ENCODE measurements at regions not wholly inside any gene's neighbourhood (a gene's known extent, or its start where the extent isn't known, plus 50 kb on each side); places are given as distances from the start of the nearest gene placed in this dataset.
"Not testable (repeated sequence)": the region's sequence is repeated elsewhere in the genome, so short reads cannot be mapped to it uniquely, and the experiment has no call there.

GRCh38 chr21:22145545-22145944, 1147.3 kb downstream of the NCAM2 start:
- Histone ChIP-seq H3K9me3 (ENCODE audit: control insufficient read depth, insufficient read depth, low read length) (peaks cover 16% of the 10 kb centered on the region), H3K4me1 (ENCODE audit: control insufficient read depth, insufficient read depth, low read length) (no peaks in the 10 kb centered on the region), H3K27ac (ENCODE audit: low read depth, low read length) (no peak overlapping the region), H3K36me3 (ENCODE audit: control insufficient read depth, insufficient read depth, low read length) (no peaks in the 10 kb centered on the region), H3K4me3 (ENCODE audit: low read depth, low read length) (no peak overlapping the region), H3K27me3 (ENCODE audit: control insufficient read depth, insufficient read depth, low read length) (no peaks in the 10 kb centered on the region), H3K9ac (ENCODE audit: low read depth, low read length) (no peak overlapping the region)

GRCh38 chr21:22154579-22155274, 1156.5 kb downstream of the NCAM2 start:
- Histone ChIP-seq H3K36me3 (ENCODE audit: control insufficient read depth, insufficient read depth, low read length) (no peaks in the 10 kb centered on the region), H3K9ac (ENCODE audit: low read depth, low read length) (no peak overlapping the region), H3K9me3 (ENCODE audit: control insufficient read depth, insufficient read depth, low read length) (no peaks in the 10 kb centered on the region), H3K4me1 (ENCODE audit: control insufficient read depth, insufficient read depth, low read length) (no peaks in the 10 kb centered on the region), H3K27ac (ENCODE audit: low read depth, low read length) (no peak overlapping the region), H3K4me3 (ENCODE audit: low read depth, low read length) (no peak overlapping the region), H3K27me3 (ENCODE audit: control insufficient read depth, insufficient read depth, low read length) (no peaks in the 10 kb centered on the region)

- Histone ChIP-seq H3K9me3 (ENCODE audit: control insufficient read depth, insufficient read depth, low read length) (no peaks in the 10 kb centered on the region), H3K4me3 (ENCODE audit: low read depth, low read length) (no peak overlapping the region), H3K27me3 (ENCODE audit: control insufficient read depth, insufficient read depth, low read length) (no peaks in the 10 kb centered on the region), H3K27ac (ENCODE audit: low read depth, low read length) (no peak overlapping the region), H3K4me1 (ENCODE audit: control insufficient read depth, insufficient read depth, low read length) (no peaks in the 10 kb centered on the region), H3K9ac (ENCODE audit: low read depth, low read length) (no peak overlapping the region), H3K36me3 (ENCODE audit: control insufficient read depth, insufficient read depth, low read length) (no peaks in the 10 kb centered on the region)
Observed at GRCh38 chr21:22164912-22165311, 1166.7 kb downstream of the NCAM2 start.

- H3K9ac ChIP-seq (ENCODE audit: low read depth, low read length), result no peak overlapping the region
- peaks cover 9% of the 10 kb centered on the region for H3K4me1 ChIP-seq (ENCODE audit: control insufficient read depth, insufficient read depth, low read length)
- H3K4me3 ChIP-seq (ENCODE audit: low read depth, low read length), result no peak overlapping the region
- H3K36me3 ChIP-seq (ENCODE audit: control insufficient read depth, insufficient read depth, low read length), result no peaks in the 10 kb centered on the region
- H3K9me3 ChIP-seq (ENCODE audit: control insufficient read depth, insufficient read depth, low read length), result 0 out of 2 replicates have a peak, but pooled peaks cover 3% of the 10 kb centered on the region
- no peak overlapping the region for H3K27ac ChIP-seq (ENCODE audit: low read depth, low read length)
- no peaks in the 10 kb centered on the region for H3K27me3 ChIP-seq (ENCODE audit: control insufficient read depth, insufficient read depth, low read length)
Observed at GRCh38 chr21:22174746-22175145, 1176.5 kb downstream of the NCAM2 start.

- no peak overlapping the region for H3K27ac ChIP-seq (ENCODE audit: low read depth, low read length)
- no peak overlapping the region for H3K9ac ChIP-seq (ENCODE audit: low read depth, low read length)
Observed at GRCh38 chr21:22189278-22189677, 1191.1 kb downstream of the NCAM2 start.

GRCh38 chr21:22191581-22191980, 1193.4 kb downstream of the NCAM2 start:
- no peaks in the 10 kb centered on the region for H3K4me1 ChIP-seq (ENCODE audit: control insufficient read depth, insufficient read depth, low read length)
- H3K27ac ChIP-seq (ENCODE audit: low read depth, low read length), result no peak overlapping the region
- no peaks in the 10 kb centered on the region for H3K36me3 ChIP-seq (ENCODE audit: control insufficient read depth, insufficient read depth, low read length)
- H3K27me3 ChIP-seq (ENCODE audit: control insufficient read depth, insufficient read depth, low read length), result no peaks in the 10 kb centered on the region
- H3K9ac ChIP-seq (ENCODE audit: low read depth, low read length), result no peak overlapping the region
- H3K4me3 ChIP-seq (ENCODE audit: low read depth, low read length), result no peak overlapping the region
- no peaks in the 10 kb centered on the region for H3K9me3 ChIP-seq (ENCODE audit: control insufficient read depth, insufficient read depth, low read length)

More at GRCh38 chr21:22189278-22189677, 1191.1 kb downstream of the NCAM2 start:
- H3K9me3 ChIP-seq (ENCODE audit: control insufficient read depth, insufficient read depth, low read length), result no peaks in the 10 kb centered on the region
- no peaks in the 10 kb centered on the region for H3K36me3 ChIP-seq (ENCODE audit: control insufficient read depth, insufficient read depth, low read length)
- no peaks in the 10 kb centered on the region for H3K4me1 ChIP-seq (ENCODE audit: control insufficient read depth, insufficient read depth, low read length)
- no peaks in the 10 kb centered on the region for H3K27me3 ChIP-seq (ENCODE audit: control insufficient read depth, insufficient read depth, low read length)
- no peak overlapping the region for H3K4me3 ChIP-seq (ENCODE audit: low read depth, low read length)

- no peaks in the 10 kb centered on the region for H3K9me3 ChIP-seq (ENCODE audit: control insufficient read depth, insufficient read depth, low read length)
- H3K27me3 ChIP-seq (ENCODE audit: control insufficient read depth, insufficient read depth, low read length), result no peaks in the 10 kb centered on the region
- no peaks in the 10 kb centered on the region for H3K36me3 ChIP-seq (ENCODE audit: control insufficient read depth, insufficient read depth, low read length)
- H3K27ac ChIP-seq (ENCODE audit: low read depth, low read length), result no peak overlapping the region
- H3K9ac ChIP-seq (ENCODE audit: low read depth, low read length), result no peak overlapping the region
- H3K4me3 ChIP-seq (ENCODE audit: low read depth, low read length), result no peak overlapping the region
- no peaks in the 10 kb centered on the region for H3K4me1 ChIP-seq (ENCODE audit: control insufficient read depth, insufficient read depth, low read length)
Observed at GRCh38 chr21:22192766-22193165, 1194.6 kb downstream of the NCAM2 start.

GRCh38 chr21:22194986-22195385, 1196.8 kb downstream of the NCAM2 start:
- H3K9ac ChIP-seq (ENCODE audit: low read depth, low read length); H3K9me3 ChIP-seq (ENCODE audit: control insufficient read depth, insufficient read depth, low read length); H3K36me3 ChIP-seq (ENCODE audit: control insufficient read depth, insufficient read depth, low read length); H3K4me1 ChIP-seq (ENCODE audit: control insufficient read depth, insufficient read depth, low read length); H3K4me3 ChIP-seq (ENCODE audit: low read depth, low read length); H3K27ac ChIP-seq (ENCODE audit: low read depth, low read length); H3K27me3 ChIP-seq (ENCODE audit: control insufficient read depth, insufficient read depth, low read length): not testable (repeated sequence)

- no peaks in the 10 kb centered on the region for H3K36me3 ChIP-seq (ENCODE audit: control insufficient read depth, insufficient read depth, low read length)
- H3K27ac ChIP-seq (ENCODE audit: low read depth, low read length), result no peak overlapping the region
- H3K9me3 ChIP-seq (ENCODE audit: control insufficient read depth, insufficient read depth, low read length), result no peaks in the 10 kb centered on the region
- H3K4me3 ChIP-seq (ENCODE audit: low read depth, low read length), result no peak overlapping the region
- H3K27me3 ChIP-seq (ENCODE audit: control insufficient read depth, insufficient read depth, low read length), result no peaks in the 10 kb centered on the region
- no peaks in the 10 kb centered on the region for H3K4me1 ChIP-seq (ENCODE audit: control insufficient read depth, insufficient read depth, low read length)
- no peak overlapping the region for H3K9ac ChIP-seq (ENCODE audit: low read depth, low read length)
Observed at GRCh38 chr21:22200378-22201092, 1202.3 kb downstream of the NCAM2 start.

- no peaks in the 10 kb centered on the region for H3K27me3 ChIP-seq (ENCODE audit: control insufficient read depth, insufficient read depth, low read length)
- H3K9ac ChIP-seq (ENCODE audit: low read depth, low read length), result no peak overlapping the region
- no peaks in the 10 kb centered on the region for H3K4me1 ChIP-seq (ENCODE audit: control insufficient read depth, insufficient read depth, low read length)
- H3K27ac ChIP-seq (ENCODE audit: low read depth, low read length), result no peak overlapping the region
- H3K9me3 ChIP-seq (ENCODE audit: control insufficient read depth, insufficient read depth, low read length), result no peaks in the 10 kb centered on the region
- no peaks in the 10 kb centered on the region for H3K36me3 ChIP-seq (ENCODE audit: control insufficient read depth, insufficient read depth, low read length)
- H3K4me3 ChIP-seq (ENCODE audit: low read depth, low read length), result no peak overlapping the region
Observed at GRCh38 chr21:22201126-22201525, 1202.9 kb downstream of the NCAM2 start.

- no peak overlapping the region for H3K27ac ChIP-seq (ENCODE audit: low read depth, low read length)
- no peaks in the 10 kb centered on the region for H3K9me3 ChIP-seq (ENCODE audit: control insufficient read depth, insufficient read depth, low read length)
- no peak overlapping the region for H3K4me3 ChIP-seq (ENCODE audit: low read depth, low read length)
Observed at GRCh38 chr21:22201669-22202068, 1203.5 kb downstream of the NCAM2 start.

More at GRCh38 chr21:22201669-22202068, 1203.5 kb downstream of the NCAM2 start:
- Histone ChIP-seq H3K9ac (ENCODE audit: low read depth, low read length) (no peak overlapping the region), H3K36me3 (ENCODE audit: control insufficient read depth, insufficient read depth, low read length) (no peaks in the 10 kb centered on the region), H3K27me3 (ENCODE audit: control insufficient read depth, insufficient read depth, low read length) (no peaks in the 10 kb centered on the region), H3K4me1 (ENCODE audit: control insufficient read depth, insufficient read depth, low read length) (no peaks in the 10 kb centered on the region)
